K562 (cell line): ENCODE measurements at regions not wholly inside any gene's neighbourhood (a gene's known extent, or its start where the extent isn't known, plus 50 kb on each side); places are given as distances from the start of the nearest gene placed in this dataset.

Experiments used
- ATAC-seq: fragments of 200-7000 bp; cut with Tn5 transposase; 3 replicates; pipeline ENCODE4 v1.9.1; 2020; ENCODE audit warnings: moderate library complexity
- BruUV-seq: library from RNA; stranded (reverse); fragments of 400-500 nt; replicated peaks from 2 replicates; lab custom pipeline; 2021; lab: Mats Ljungman, UMichigan
- CTCF ChIA-PET: fragments of 300-600 bp; formaldehyde crosslinking; extraction: SDS; loops from one replicate; lab custom pipeline; 2021; ENCODE audit warnings: low intra/inter-chr PET ratio; lab: Yijun Ruan, JAX
- POLR2A ChIA-PET: fragments of 300-600, 350-650 bp; sonication (Branson Sonifier 250); formaldehyde crosslinking; extraction: SDS; loops from one replicate; lab custom pipeline; 2021; ENCODE audit warnings: antibody characterized with exemption, inconsistent platforms; lab: Yijun Ruan, JAX
- DNase-seq, 4 experiments: peaks; one replicate each; pipeline versions ENCODE4 v3.0.0 to v3.0.0-alpha.2; 2011 to 2018; ENCODE audit warnings: low spot score in 3 of 4, mixed read lengths in 3 of 4; ENCODE audit errors: extremely low read depth in 1 of 4
- FAIRE-seq: peaks from 2 replicates; lab custom pipeline; 2011; peaks lifted over from hg19 to GRCh38; lab: Jason Lieb, UNC
- H2AFZ ChIP-seq: 2 replicates; pipeline ENCODE4 v1.6.0; 2011; ENCODE audit warnings: low read depth, low read length, control low read depth, inconsistent platforms
- H3K27ac ChIP-seq: fragments of 200-600 bp; 3 replicates; pipeline ENCODE4 v1.8.0; 2011; ENCODE audit warnings: low read depth, mild to moderate bottlenecking, control low read depth, inconsistent platforms, low read length, moderate library complexity, mixed read lengths; ENCODE audit errors: extremely low read depth
- H3K27me3 ChIP-seq, 2 experiments: fragments of 300-600 bp in 1 of 2; 2 replicates in 1 of 2; 3 replicates in 1 of 2; pipeline versions ENCODE4 v1.6.0 to v1.8.0; 2011; ENCODE audit warnings: inconsistent platforms in 2 of 2, low read length in 2 of 2, mild to moderate bottlenecking in 1 of 2, mixed read lengths in 1 of 2, moderate library complexity in 1 of 2; ENCODE audit not compliant: control insufficient read depth in 2 of 2, insufficient read depth in 2 of 2
- H3K36me3 ChIP-seq: fragments of 300-600 bp; 3 replicates; pipeline ENCODE4 v1.8.0; 2011; ENCODE audit warnings: mild to moderate bottlenecking, low read length, inconsistent platforms; ENCODE audit not compliant: control insufficient read depth, insufficient read depth
- H3K4me1 ChIP-seq, 2 experiments: fragments of 200-600 bp in 1 of 2; replicated peaks in 1 of 2; 2 replicates in 1 of 2; 3 replicates in 1 of 2; pipeline versions ENCODE4 v1.5.1 to v1.8.0; 2011; ENCODE audit warnings: inconsistent platforms in 2 of 2, low read length in 2 of 2, mild to moderate bottlenecking in 1 of 2, mixed read lengths in 1 of 2, moderate library complexity in 1 of 2; ENCODE audit not compliant: control insufficient read depth in 2 of 2, insufficient read depth in 2 of 2
- H3K4me2 ChIP-seq: 2 replicates; pipeline ENCODE4 v1.6.1; 2011; ENCODE audit warnings: low read length, control low read depth, inconsistent platforms, mixed read lengths; ENCODE audit not compliant: insufficient read depth
- H3K4me3 ChIP-seq: fragments of 200-600 bp; sonication (generic), shearing (Covaris generic); 2 replicates; pipeline ENCODE4 v1.5.1; 2016; ENCODE audit warnings: control low read depth, inconsistent platforms
- H3K79me2 ChIP-seq: fragments of 200-600 bp; 3 replicates; pipeline ENCODE4 v1.8.0; 2011; ENCODE audit warnings: low read length, inconsistent platforms; ENCODE audit not compliant: control insufficient read depth, insufficient read depth
- H3K9ac ChIP-seq, 2 experiments: 2 replicates each; pipeline versions ENCODE4 v1.6.0 to v1.6.1; 2011; ENCODE audit warnings: low read depth in 2 of 2, low read length in 2 of 2, control low read depth in 1 of 2, inconsistent platforms in 1 of 2, mild to moderate bottlenecking in 1 of 2, mixed read lengths in 1 of 2; ENCODE audit not compliant: insufficient read depth in 1 of 2
- H3K9me1 ChIP-seq: one replicate; pipeline ENCODE4 v1.6.0; 2011; ENCODE audit warnings: inconsistent platforms, mild to moderate bottlenecking, low read length, moderate library complexity; ENCODE audit not compliant: control insufficient read depth, insufficient read depth
- H3K9me3 ChIP-seq: replicated peaks from 2 replicates; pipeline ENCODE4 v1.5.1; 2011; ENCODE audit warnings: low read depth, low read length, inconsistent platforms; ENCODE audit not compliant: control insufficient read depth, insufficient read depth
- H4K20me1 ChIP-seq: replicated peaks from 2 replicates; pipeline ENCODE4 v1.6.1; 2011; ENCODE audit warnings: low read length, inconsistent platforms, mixed read lengths; ENCODE audit not compliant: control insufficient read depth, insufficient read depth
- ARHGAP35 ChIP-seq: fragments of 450-650 bp; IDR thresholded peaks from 2 replicates; pipeline ENCODE4 v1.6.1; 2018; ENCODE audit not compliant: partially characterized antibody
- CBFB ChIP-seq: sonication (generic); formaldehyde crosslinking; IDR thresholded peaks from 2 replicates; pipeline ENCODE4 v1.4.0; 2020; ENCODE audit warnings: mild to moderate bottlenecking, missing genetic modification reagents
- DMBX1 ChIP-seq: fragments of 250-450 bp; sonication (Bioruptor Pico); IDR thresholded peaks from 2 replicates; pipeline ENCODE4 v1.8.0; 2022; ENCODE audit warnings: inconsistent platforms, mild to moderate bottlenecking, moderate library complexity, borderline replicate concordance
- DPF2 ChIP-seq: fragments of 450-650 bp; IDR thresholded peaks from 2 replicates; pipeline ENCODE4 v1.6.1; 2016
- E4F1 ChIP-seq: fragments of 250-450 bp; sonication (Bioruptor Pico); IDR thresholded peaks from 2 replicates; pipeline ENCODE4 v1.5.0; 2021; ENCODE audit warnings: mild to moderate bottlenecking, borderline replicate concordance
- ERF ChIP-seq: fragments of 450-650 bp; formaldehyde crosslinking; IDR thresholded peaks from 2 replicates; pipeline ENCODE4 v1.4.0; 2020; ENCODE audit warnings: mild to moderate bottlenecking, mixed read lengths
- GATA2 ChIP-seq: sonication (generic); formaldehyde crosslinking; IDR thresholded peaks from 2 replicates; pipeline ENCODE4 v1.4.0; 2020; ENCODE audit warnings: mild to moderate bottlenecking, missing genetic modification reagents
- KDM2B ChIP-seq: fragments of 250-450 bp; sonication (Bioruptor Pico); IDR thresholded peaks from 2 replicates; pipeline ENCODE4 v1.8.0; 2021; ENCODE audit warnings: mild to moderate bottlenecking, moderate library complexity
- NFE2 ChIP-seq: IDR thresholded peaks from 2 replicates; pipeline ENCODE4 v1.6.1; 2014; ENCODE audit warnings: antibody characterized with exemption, low read depth
- NFIX ChIP-seq: fragments of 250-450 bp; sonication (Bioruptor Pico); IDR thresholded peaks from 2 replicates; pipeline ENCODE4 v1.4.0; 2020; ENCODE audit warnings: low read depth, mild to moderate bottlenecking, moderate library complexity
- NR1H2 ChIP-seq: sonication (generic); formaldehyde crosslinking; IDR thresholded peaks from 2 replicates; pipeline ENCODE4 v1.4.0; 2020; ENCODE audit warnings: mild to moderate bottlenecking, missing genetic modification reagents
- TFE3 ChIP-seq: fragments of 450-650 bp; formaldehyde crosslinking; IDR thresholded peaks from 2 replicates; pipeline ENCODE4 v1.4.0; 2020; ENCODE audit warnings: mild to moderate bottlenecking, mixed read lengths
- THRAP3 ChIP-seq: fragments of 450-650 bp; IDR thresholded peaks from 2 replicates; pipeline ENCODE4 v1.6.1; 2016; ENCODE audit warnings: mild to moderate bottlenecking, inconsistent platforms, borderline replicate concordance
- ZNF282 ChIP-seq: sonication (generic); formaldehyde crosslinking; IDR thresholded peaks from 2 replicates; pipeline ENCODE4 v1.8.1; 2023; ENCODE audit warnings: missing genetic modification reagents
- whole genome bisulfite sequencing: fragments of 100-300 bp; shearing (Covaris generic); methylation state at CpG from one replicate; pipeline ENCODE4 v1.1.6; 2016; ENCODE audit warnings: low coverage, mixed read lengths; ENCODE audit not compliant: insufficient coverage; ENCODE audit errors: missing lambda C conversion rate; 5-methylcytosine and 5-hydroxymethylcytosine counted together
- in situ Hi-C: fragments of 300-500 bp; cut with MboI; formaldehyde crosslinking; loops from 4 replicates; pipeline ENCODE4 v1.15.0; 2018; ENCODE audit warnings: inconsistent platforms, mixed read lengths
- intact Hi-C: fragments of 100-400 bp; cut with micrococcal nuclease; formaldehyde crosslinking; loops from 2 replicates; pipeline ENCODE4 v1.14.2; 2022
- TF ChIP-seq, protein P1 (sequence below): sonication (generic); formaldehyde crosslinking; IDR thresholded peaks from 2 replicates; pipeline ENCODE4 v1.8.0; 2022; ENCODE audit warnings: mild to moderate bottlenecking, missing genetic modification reagents
- TF ChIP-seq, protein P2 (sequence below): fragments of 450-650 bp; formaldehyde crosslinking; IDR thresholded peaks from 2 replicates; pipeline ENCODE4 v1.4.0; 2022; ENCODE audit warnings: mild to moderate bottlenecking, moderate library complexity
- TF ChIP-seq, protein P3 (sequence below): fragments of 450-650 bp; IDR thresholded peaks from 2 replicates; pipeline ENCODE4 v1.6.1; 2016; ENCODE audit warnings: antibody characterized with exemption

GRCh38 chr15:31845791-31846190 is 184.5 kb upstream of the CHRNA7 start:
- CTCF ChIA-PET = no interaction called here
- intact Hi-C loops = no loop called here
- peaks cover 0 to 9% of the 10 kb centered on the region in 2 experiments; a peak in 1 of 5 replicates for H3K27me3 ChIP-seq
- H3K4me1 ChIP-seq = no peaks in the 10 kb centered on the region
- H3K36me3 ChIP-seq = no peaks in the 10 kb centered on the region
- H3K9me1 ChIP-seq = no peaks in the 10 kb centered on the region
- POLR2A ChIA-PET = no interaction called here
- no peaks in the 10 kb centered on the region for H3K79me2 ChIP-seq
- in situ Hi-C loops = no loop called here
- no peak overlapping the region for H3K4me2 ChIP-seq
- no peak for FAIRE-seq
- no TSS peak for BruUV-seq
- H3K4me3 ChIP-seq = no peak overlapping the region
- no peak for ATAC-seq
- no peaks in the 10 kb centered on the region for H4K20me1 ChIP-seq
- H3K9ac ChIP-seq = no peak overlapping the region
- WGBS = 0% methylated on average over 5 of the region's 5 CpGs
- no peak overlapping the region for H3K27ac ChIP-seq
- no peak for DNase-seq
- H2AFZ ChIP-seq = no peak overlapping the region
- no peaks in the 10 kb centered on the region for H3K9me3 ChIP-seq
- no peak for TF ChIP-seq NR1H2
- TF ChIP-seq, protein P1, sequence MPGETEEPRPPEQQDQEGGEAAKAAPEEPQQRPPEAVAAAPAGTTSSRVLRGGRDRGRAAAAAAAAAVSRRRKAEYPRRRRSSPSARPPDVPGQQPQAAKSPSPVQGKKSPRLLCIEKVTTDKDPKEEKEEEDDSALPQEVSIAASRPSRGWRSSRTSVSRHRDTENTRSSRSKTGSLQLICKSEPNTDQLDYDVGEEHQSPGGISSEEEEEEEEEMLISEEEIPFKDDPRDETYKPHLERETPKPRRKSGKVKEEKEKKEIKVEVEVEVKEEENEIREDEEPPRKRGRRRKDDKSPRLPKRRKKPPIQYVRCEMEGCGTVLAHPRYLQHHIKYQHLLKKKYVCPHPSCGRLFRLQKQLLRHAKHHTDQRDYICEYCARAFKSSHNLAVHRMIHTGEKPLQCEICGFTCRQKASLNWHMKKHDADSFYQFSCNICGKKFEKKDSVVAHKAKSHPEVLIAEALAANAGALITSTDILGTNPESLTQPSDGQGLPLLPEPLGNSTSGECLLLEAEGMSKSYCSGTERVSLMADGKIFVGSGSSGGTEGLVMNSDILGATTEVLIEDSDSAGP (CRISPR knock-in tag) = no peak
- no peak for TF ChIP-seq TFE3
- TF ChIP-seq E4F1 (CRISPR knock-in tag) = no peak
- TF ChIP-seq ARHGAP35 = no peak
- TF ChIP-seq DMBX1 = no peak
- no peak for TF ChIP-seq THRAP3
- TF ChIP-seq ERF (CRISPR knock-in tag) = no peak
- no peak for TF ChIP-seq KDM2B (CRISPR knock-in tag)
- TF ChIP-seq NFE2 = no peak
- TF ChIP-seq ZNF282 (CRISPR knock-in tag) = no peak
- TF ChIP-seq, protein P2, sequence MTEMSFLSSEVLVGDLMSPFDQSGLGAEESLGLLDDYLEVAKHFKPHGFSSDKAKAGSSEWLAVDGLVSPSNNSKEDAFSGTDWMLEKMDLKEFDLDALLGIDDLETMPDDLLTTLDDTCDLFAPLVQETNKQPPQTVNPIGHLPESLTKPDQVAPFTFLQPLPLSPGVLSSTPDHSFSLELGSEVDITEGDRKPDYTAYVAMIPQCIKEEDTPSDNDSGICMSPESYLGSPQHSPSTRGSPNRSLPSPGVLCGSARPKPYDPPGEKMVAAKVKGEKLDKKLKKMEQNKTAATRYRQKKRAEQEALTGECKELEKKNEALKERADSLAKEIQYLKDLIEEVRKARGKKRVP (CRISPR knock-in tag) = no peak
- no peak for TF ChIP-seq DPF2
- TF ChIP-seq NFIX (CRISPR knock-in tag) = no peak
- TF ChIP-seq, protein P3, sequence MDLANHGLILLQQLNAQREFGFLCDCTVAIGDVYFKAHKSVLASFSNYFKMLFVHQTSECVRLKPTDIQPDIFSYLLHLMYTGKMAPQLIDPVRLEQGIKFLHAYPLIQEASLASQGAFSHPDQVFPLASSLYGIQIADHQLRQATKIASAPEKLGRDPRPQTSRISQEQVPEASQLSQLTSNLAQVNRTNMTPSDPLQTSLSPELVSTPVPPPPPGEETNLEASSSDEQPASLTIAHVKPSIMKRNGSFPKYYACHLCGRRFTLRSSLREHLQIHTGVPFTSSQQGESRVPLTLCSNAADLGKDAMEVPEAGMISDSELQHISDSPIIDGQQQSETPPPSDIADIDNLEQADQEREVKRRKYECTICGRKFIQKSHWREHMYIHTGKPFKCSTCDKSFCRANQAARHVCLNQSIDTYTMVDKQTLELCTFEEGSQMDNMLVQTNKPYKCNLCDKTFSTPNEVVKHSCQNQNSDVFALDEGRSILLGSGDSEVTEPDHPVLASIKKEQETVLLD = no peak
- TF ChIP-seq GATA2 (CRISPR knock-in tag) = no peak
- TF ChIP-seq CBFB (CRISPR knock-in tag) = no peak
